Progenitor cell of endocrine pancreas (in vitro differentiated cells): ENCODE measurements at regions not wholly inside any gene's neighbourhood (a gene's known extent, or its start where the extent isn't known, plus 50 kb on each side); places are given as distances from the start of the nearest gene placed in this dataset.
A peak's percentile ranks its signal among the peaks of the same experiment; 100 is the strongest.

Experiments
- DNase-seq: peaks from one replicate; pipeline ENCODE4 v3.0.0; 2021; ENCODE audit warnings: low spot score; ENCODE audit not compliant: unreplicated experiment
- H3K27ac Mint-ChIP-seq: 2 replicates; pipeline ENCODE4 v1.8.0; 2021; ENCODE audit warnings: mild to moderate bottlenecking, moderate library complexity, mixed read lengths
- H3K27me3 Mint-ChIP-seq: 2 replicates; pipeline ENCODE4 v1.8.0; 2021; ENCODE audit warnings: mixed read lengths
- H3K36me3 Mint-ChIP-seq: 2 replicates; pipeline ENCODE4 v1.8.0; 2022; ENCODE audit warnings: mixed read lengths; ENCODE audit not compliant: insufficient read depth
- H3K4me1 Mint-ChIP-seq: 2 replicates; pipeline ENCODE4 v1.8.0; 2021; ENCODE audit warnings: low read depth, mixed read lengths
- H3K4me3 Mint-ChIP-seq: 2 replicates; pipeline ENCODE4 v1.8.0; 2021; ENCODE audit warnings: low read depth, mild to moderate bottlenecking, moderate library complexity, mixed read lengths
- H3K9me3 Mint-ChIP-seq: 2 replicates; pipeline ENCODE4 v1.8.0; 2021; ENCODE audit warnings: low read depth, mixed read lengths
- TF ChIP-seq, protein P1 (sequence below): fragments of 200-600 bp; sonication (generic); IDR thresholded peaks from one replicate; pipeline ENCODE4 v1.5.0; 2021; ENCODE audit warnings: antibody characterized with exemption, mild to moderate bottlenecking; ENCODE audit not compliant: unreplicated experiment

DNA sequence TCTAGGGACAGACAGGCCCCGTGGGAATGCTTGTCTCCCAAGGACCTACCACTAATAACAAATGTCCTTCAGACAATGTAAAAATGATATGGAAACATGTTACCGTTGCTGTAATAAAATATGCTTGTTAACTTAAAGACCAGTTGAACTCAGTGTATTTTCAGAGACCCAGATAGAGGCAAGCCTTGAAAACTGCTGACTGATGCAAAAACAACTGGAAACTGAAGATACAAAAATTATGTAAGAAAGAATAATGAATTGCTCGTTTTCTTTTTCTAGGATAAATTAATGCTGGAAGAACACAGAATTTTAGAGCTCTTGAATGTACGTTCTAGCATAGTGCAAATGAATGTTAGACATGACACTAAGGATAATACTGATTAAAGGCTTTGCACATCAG is 311.5 kb upstream of the MAN1A1 start:
- peaks cover 2% of the 10 kb centered on the region for H3K9me3 Mint-ChIP-seq
- peaks cover 13% of the 10 kb centered on the region for H3K4me1 Mint-ChIP-seq
- TF ChIP-seq, protein P1, sequence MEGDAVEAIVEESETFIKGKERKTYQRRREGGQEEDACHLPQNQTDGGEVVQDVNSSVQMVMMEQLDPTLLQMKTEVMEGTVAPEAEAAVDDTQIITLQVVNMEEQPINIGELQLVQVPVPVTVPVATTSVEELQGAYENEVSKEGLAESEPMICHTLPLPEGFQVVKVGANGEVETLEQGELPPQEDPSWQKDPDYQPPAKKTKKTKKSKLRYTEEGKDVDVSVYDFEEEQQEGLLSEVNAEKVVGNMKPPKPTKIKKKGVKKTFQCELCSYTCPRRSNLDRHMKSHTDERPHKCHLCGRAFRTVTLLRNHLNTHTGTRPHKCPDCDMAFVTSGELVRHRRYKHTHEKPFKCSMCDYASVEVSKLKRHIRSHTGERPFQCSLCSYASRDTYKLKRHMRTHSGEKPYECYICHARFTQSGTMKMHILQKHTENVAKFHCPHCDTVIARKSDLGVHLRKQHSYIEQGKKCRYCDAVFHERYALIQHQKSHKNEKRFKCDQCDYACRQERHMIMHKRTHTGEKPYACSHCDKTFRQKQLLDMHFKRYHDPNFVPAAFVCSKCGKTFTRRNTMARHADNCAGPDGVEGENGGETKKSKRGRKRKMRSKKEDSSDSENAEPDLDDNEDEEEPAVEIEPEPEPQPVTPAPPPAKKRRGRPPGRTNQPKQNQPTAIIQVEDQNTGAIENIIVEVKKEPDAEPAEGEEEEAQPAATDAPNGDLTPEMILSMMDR = no peak
- no peak overlapping the region for H3K4me3 Mint-ChIP-seq
- H3K27ac Mint-ChIP-seq = no peak overlapping the region
- no peaks in the 10 kb centered on the region for H3K36me3 Mint-ChIP-seq
- no peak for DNase-seq
- H3K27me3 Mint-ChIP-seq = no peaks in the 10 kb centered on the region

DNA sequence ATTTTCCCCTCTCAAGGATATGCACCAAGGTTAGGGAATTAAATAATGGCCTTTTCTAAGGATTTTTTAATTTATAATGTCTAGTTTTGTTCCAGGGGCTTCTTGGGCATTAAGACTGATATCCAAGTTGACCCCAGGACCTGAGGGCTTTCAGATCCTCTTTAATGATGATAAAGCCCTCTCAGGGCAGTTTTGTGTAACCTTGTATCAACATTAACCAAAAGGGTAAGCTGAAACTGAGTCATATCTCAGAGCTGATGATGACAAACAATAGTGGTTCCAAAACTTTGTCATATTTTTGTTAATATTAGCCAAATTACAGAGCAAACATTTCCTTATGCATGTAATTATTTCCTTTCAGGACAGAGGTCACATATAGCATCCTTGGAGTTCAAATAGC is 309.4 kb upstream of the MAN1A1 start:
- Mint-ChIP-seq H3K36me3 (no peaks in the 10 kb centered on the region), H3K4me3 (no peak overlapping the region), H3K9me3 (peaks cover 5% of the 10 kb centered on the region), H3K27ac (no peak overlapping the region), H3K4me1 (peaks cover 26% of the 10 kb centered on the region), H3K27me3 (no peaks in the 10 kb centered on the region)
- TF ChIP-seq, protein P1 = no peak
- DNase-seq = no peak

DNA sequence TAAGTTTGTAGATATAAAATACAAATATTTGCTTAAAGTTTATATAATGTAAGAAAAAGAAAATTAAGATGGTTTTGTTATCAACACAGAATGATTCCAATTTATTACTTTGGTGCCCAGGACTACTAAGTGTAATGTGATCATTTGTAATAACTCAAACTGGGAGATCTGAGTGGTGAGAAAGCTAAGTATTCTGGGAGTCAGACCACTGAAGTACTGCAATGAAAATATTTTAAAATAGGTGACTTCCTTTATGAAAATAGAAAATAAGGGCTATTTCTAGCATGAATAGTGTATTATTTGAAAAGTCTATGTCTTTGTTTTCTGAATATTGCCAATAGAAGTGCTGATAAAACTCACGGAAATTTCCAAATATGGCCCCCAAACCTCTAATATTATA is 305.6 kb upstream of the MAN1A1 start:
- Mint-ChIP-seq H3K36me3 (no peaks in the 10 kb centered on the region), H3K4me1 (peaks cover 31% of the 10 kb centered on the region), H3K4me3 (no peak overlapping the region), H3K27me3 (no peaks in the 10 kb centered on the region), H3K9me3 (peaks cover 5% of the 10 kb centered on the region), H3K27ac (no peak overlapping the region)
- TF ChIP-seq, protein P1 = no peak
- DNase-seq = no peak

DNA sequence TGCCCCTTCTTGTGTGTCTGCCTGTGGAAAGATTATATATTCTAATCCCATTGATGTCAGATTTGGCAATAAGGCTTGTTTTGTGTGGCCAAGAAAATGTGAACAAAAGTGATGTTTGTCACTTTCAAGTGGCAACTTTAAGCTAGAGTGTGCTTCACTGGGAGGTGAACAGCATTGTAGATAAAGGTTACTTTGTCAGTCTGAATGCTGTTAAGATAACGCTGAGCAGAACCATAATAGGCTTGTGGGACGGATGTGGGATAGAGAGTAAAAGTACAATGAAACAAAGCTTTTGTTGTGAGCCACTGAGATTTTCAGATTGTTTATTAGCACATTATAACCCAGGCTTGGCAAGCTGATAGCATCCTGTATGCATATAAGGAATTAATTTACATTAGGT is 303.8 kb upstream of the MAN1A1 start:
- H3K27ac Mint-ChIP-seq = peak overlapping the region; percentile 46
- peaks cover 5% of the 10 kb centered on the region for H3K9me3 Mint-ChIP-seq
- H3K4me1 Mint-ChIP-seq = peaks cover 26% of the 10 kb centered on the region
- H3K27me3 Mint-ChIP-seq = no peaks in the 10 kb centered on the region
- H3K36me3 Mint-ChIP-seq = no peaks in the 10 kb centered on the region
- TF ChIP-seq, protein P1 = no peak
- H3K4me3 Mint-ChIP-seq = no peak overlapping the region
- no peak for DNase-seq

DNA sequence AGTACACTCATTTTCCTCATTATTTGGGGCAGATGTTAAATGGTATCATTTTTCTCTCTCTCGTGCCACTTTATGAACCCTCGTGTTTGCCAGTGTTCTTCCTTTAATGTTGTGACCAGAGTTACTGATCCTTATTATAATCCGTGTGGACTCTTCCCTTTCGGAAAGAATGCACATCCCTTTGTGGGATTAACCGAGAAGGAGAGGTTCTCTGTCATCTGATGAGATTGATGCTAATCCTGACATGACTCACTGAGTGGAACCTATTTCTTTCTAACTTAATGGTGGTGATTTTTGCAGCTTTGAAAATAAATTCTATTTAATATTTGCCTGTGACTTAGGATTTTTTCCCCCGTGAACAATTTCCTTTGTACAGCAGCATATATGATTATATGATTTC is 300.0 kb upstream of the MAN1A1 start:
- TF ChIP-seq, protein P1 = no peak
- H3K36me3 Mint-ChIP-seq = no peaks in the 10 kb centered on the region
- H3K4me3 Mint-ChIP-seq = no peak overlapping the region

More for the DNA sequence above, 300.0 kb upstream of the MAN1A1 start:
- H3K27me3 Mint-ChIP-seq = no peaks in the 10 kb centered on the region
- no peak for DNase-seq
- peaks cover 2% of the 10 kb centered on the region for H3K9me3 Mint-ChIP-seq
- peaks cover 16% of the 10 kb centered on the region for H3K4me1 Mint-ChIP-seq
- no peak overlapping the region for H3K27ac Mint-ChIP-seq
